Neural cell (in vitro differentiated cells): ENCODE measurements at regions not wholly inside any gene's neighbourhood (a gene's known extent, or its start where the extent isn't known, plus 50 kb on each side); places are given as distances from the start of the nearest gene placed in this dataset.

Source experiments
- CTCF ChIP-seq: fragments of 450-650 bp; IDR thresholded peaks from 2 replicates; pipeline ENCODE4 v1.5.1; 2014; ENCODE audit warnings: antibody characterized with exemption, mild to moderate bottlenecking, moderate library complexity; ENCODE audit not compliant: poor library complexity, severe bottlenecking
- POLR2AphosphoS5 ChIP-seq: IDR thresholded peaks from 2 replicates; pipeline ENCODE4 v1.6.1; 2012
- RAD21 ChIP-seq: fragments of 450-650 bp; conservative IDR thresholded peaks from 2 replicates; pipeline ENCODE4 v1.6.1; 2014; ENCODE audit warnings: antibody characterized with exemption, mild to moderate bottlenecking, moderate library complexity
- SMC3 ChIP-seq: fragments of 450-650 bp; conservative IDR thresholded peaks from 2 replicates; pipeline ENCODE4 v1.6.1; 2014; ENCODE audit warnings: antibody characterized with exemption, mild to moderate bottlenecking, moderate library complexity; ENCODE audit not compliant: poor library complexity
- TAF1 ChIP-seq: IDR thresholded peaks from 2 replicates; pipeline ENCODE4 v1.6.1; 2012; ENCODE audit warnings: low read depth

- TF ChIP-seq CTCF (no peak), SMC3 (no peak), POLR2AphosphoS5 (no peak), RAD21 (no peak), TAF1 (no peak)
These were observed 111.8 kb downstream of the BARX1 start for GRCh38 chr9:93843396-93843795.
